MCF 10A (cell line): ENCODE measurements at regions not wholly inside any gene's neighbourhood (a gene's known extent, or its start where the extent isn't known, plus 50 kb on each side); places are given as distances from the start of the nearest gene placed in this dataset.
A peak's percentile ranks its signal among the peaks of the same experiment; 100 is the strongest.
"Not testable (repeated sequence)": the region's sequence is repeated elsewhere in the genome, so short reads cannot be mapped to it uniquely, and the experiment has no call there.

Experiments
- BruUV-seq: library from RNA; stranded (reverse); fragments of 400-500 nt; replicated peaks from 2 replicates; lab custom pipeline; 2021; lab: Mats Ljungman, UMichigan
- CTCF ChIA-PET: fragments of 300-600 bp; sonication (Branson Sonifier 250); formaldehyde crosslinking; extraction: SDS; loops from one replicate; lab custom pipeline; 2021; ENCODE audit warnings: antibody characterized with exemption, inconsistent platforms; lab: Yijun Ruan, JAX
- POLR2A ChIA-PET: fragments of 300-600, 350-650 bp; sonication (Branson Sonifier 250); formaldehyde crosslinking; extraction: SDS; loops from one replicate; lab custom pipeline; 2020; ENCODE audit warnings: antibody characterized with exemption, inconsistent platforms; lab: Yijun Ruan, JAX
- DNase-seq: peaks from one replicate; pipeline ENCODE4 v3.0.0-alpha.2; 2018; ENCODE audit not compliant: unreplicated experiment
- H3K27ac Mint-ChIP-seq: one replicate; pipeline ENCODE4 v1.8.0; 2022; ENCODE audit warnings: mild to moderate bottlenecking, low read depth, mixed read lengths; ENCODE audit not compliant: unreplicated experiment
- H3K27me3 Mint-ChIP-seq: one replicate; pipeline ENCODE4 v1.8.0; 2022; ENCODE audit warnings: mixed read lengths; ENCODE audit not compliant: insufficient read depth, unreplicated experiment
- H3K36me3 Mint-ChIP-seq: one replicate; pipeline ENCODE4 v1.8.0; 2022; ENCODE audit warnings: mild to moderate bottlenecking, moderate library complexity, mixed read lengths; ENCODE audit not compliant: insufficient read depth, unreplicated experiment
- H3K4me1 Mint-ChIP-seq: one replicate; pipeline ENCODE4 v1.8.0; 2022; ENCODE audit warnings: mixed read lengths; ENCODE audit not compliant: insufficient read depth, unreplicated experiment
- H3K4me3 Mint-ChIP-seq: one replicate; pipeline ENCODE4 v1.8.0; 2022; ENCODE audit warnings: mild to moderate bottlenecking, moderate library complexity, mixed read lengths; ENCODE audit not compliant: unreplicated experiment
- H3K9me3 Mint-ChIP-seq: one replicate; pipeline ENCODE4 v1.8.0; 2022; ENCODE audit warnings: mixed read lengths; ENCODE audit not compliant: unreplicated experiment
- CTCF ChIP-seq: fragments of 200-600 bp; IDR thresholded peaks from one replicate; pipeline ENCODE4 v1.8.0; 2022; ENCODE audit warnings: antibody characterized with exemption, mild to moderate bottlenecking; ENCODE audit not compliant: unreplicated experiment
- intact Hi-C: fragments of 100-400 bp; cut with micrococcal nuclease; formaldehyde crosslinking; loops from 2 replicates; pipeline ENCODE4 v1.14.1; 2022

GRCh38 chr15:31609258-31609681 lies 282.6 kb downstream of the KLF13 start:
- POLR2A ChIA-PET, result no interaction called here
- CTCF ChIA-PET, result interaction anchor here (0.7 to 2.4 kb wide), 4 partner anchors 37 to 368 kb away, joined by 3 to 10 read pairs (median 4); no protein-coding TSS in a partner anchor
- peak; percentile 59 for DNase-seq
- intact Hi-C loops, result loop anchor here (10.0 kb wide), 1 partner anchor 704 kb away; the partner anchor contains the start of gene FAN1
- no peak overlapping the region for H3K4me3 Mint-ChIP-seq
- no peaks in the 10 kb centered on the region for H3K27me3 Mint-ChIP-seq
- no peak overlapping the region for H3K27ac Mint-ChIP-seq
- BruUV-seq, result no TSS peak
- peaks cover 45% of the 10 kb centered on the region for H3K4me1 Mint-ChIP-seq
- no peaks in the 10 kb centered on the region for H3K9me3 Mint-ChIP-seq
- no peaks in the 10 kb centered on the region for H3K36me3 Mint-ChIP-seq
- TF ChIP-seq CTCF, result no peak

- intact Hi-C loops, result loop anchor here (10.0 kb wide), 1 partner anchor 705 kb away; the partner anchor contains the start of gene FAN1
- ChIA-PET CTCF (interaction anchor here (0.7 to 2.4 kb wide), 3 partner anchors 38 to 368 kb away, joined by 3 to 10 read pairs (median 4); no protein-coding TSS in a partner anchor), POLR2A (no interaction called here)
- no peaks in the 10 kb centered on the region for H3K27me3 Mint-ChIP-seq
- no TSS peak for BruUV-seq
- no peak overlapping the region for H3K4me3 Mint-ChIP-seq
- H3K27ac Mint-ChIP-seq, result no peak overlapping the region
- H3K9me3 Mint-ChIP-seq, result no peaks in the 10 kb centered on the region
- no peak for DNase-seq
- TF ChIP-seq CTCF, result no peak
- no peaks in the 10 kb centered on the region for H3K36me3 Mint-ChIP-seq
- H3K4me1 Mint-ChIP-seq, result peaks cover 43% of the 10 kb centered on the region
Measured at GRCh38 chr15:31609906-31610305, 283.3 kb downstream of the KLF13 start.

DNA sequence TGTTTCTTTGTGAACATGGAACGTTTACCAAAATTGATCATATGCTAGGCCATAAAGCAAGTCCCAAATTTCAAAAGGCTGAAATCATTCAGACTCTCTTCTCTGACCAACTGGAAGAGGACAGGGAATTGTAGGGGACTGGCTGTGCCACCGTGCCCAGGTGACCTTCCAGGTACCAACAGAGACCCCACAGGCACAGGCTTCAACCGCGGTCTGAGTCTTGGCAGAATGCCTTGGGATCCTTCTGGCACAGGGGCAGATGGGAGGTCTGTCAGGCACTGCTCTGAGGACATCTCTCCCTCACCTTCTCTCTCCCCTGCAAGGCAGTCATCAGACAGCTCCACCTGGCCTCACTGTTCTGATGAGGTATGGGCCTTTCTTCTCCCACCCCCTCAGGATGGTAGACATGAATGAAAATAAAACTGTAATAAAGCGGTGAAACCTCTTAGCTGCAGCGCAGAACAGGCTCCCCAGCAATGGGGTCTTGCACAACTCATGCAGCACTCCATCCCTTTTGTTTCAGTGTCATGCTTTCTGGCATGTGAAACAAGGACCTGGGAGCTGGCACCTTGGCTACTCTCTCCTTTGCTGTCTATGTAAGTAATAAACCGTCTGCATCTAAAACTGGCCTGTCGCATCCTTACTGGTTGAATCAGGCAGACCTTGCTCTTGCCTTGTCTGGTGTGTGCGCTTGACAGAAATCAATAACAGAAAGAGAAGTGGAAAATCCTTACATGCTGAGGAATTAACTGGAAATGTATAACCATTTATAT lies 289.2 kb downstream of the KLF13 start:
- H3K27me3 Mint-ChIP-seq, result no peaks in the 10 kb centered on the region
- H3K4me1 Mint-ChIP-seq, result no peaks in the 10 kb centered on the region
- BruUV-seq, result no TSS peak
- no peak overlapping the region for H3K4me3 Mint-ChIP-seq
- no peak for DNase-seq
- peaks cover 3% of the 10 kb centered on the region for H3K36me3 Mint-ChIP-seq
- no peak for TF ChIP-seq CTCF
- H3K9me3 Mint-ChIP-seq, result no peaks in the 10 kb centered on the region
- no peak overlapping the region for H3K27ac Mint-ChIP-seq
- intact Hi-C loops, result no loop called here
- POLR2A ChIA-PET, result interaction anchor here (0.5 to 1.6 kb wide), 2 partner anchors 10 to 157 kb away, joined by 4 read pairs; no protein-coding TSS in a partner anchor
- CTCF ChIA-PET, result interaction anchor here (0.5 to 0.9 kb wide), 3 partner anchors 141 to 666 kb away, joined by 3 read pairs; no protein-coding TSS in a partner anchor

DNA sequence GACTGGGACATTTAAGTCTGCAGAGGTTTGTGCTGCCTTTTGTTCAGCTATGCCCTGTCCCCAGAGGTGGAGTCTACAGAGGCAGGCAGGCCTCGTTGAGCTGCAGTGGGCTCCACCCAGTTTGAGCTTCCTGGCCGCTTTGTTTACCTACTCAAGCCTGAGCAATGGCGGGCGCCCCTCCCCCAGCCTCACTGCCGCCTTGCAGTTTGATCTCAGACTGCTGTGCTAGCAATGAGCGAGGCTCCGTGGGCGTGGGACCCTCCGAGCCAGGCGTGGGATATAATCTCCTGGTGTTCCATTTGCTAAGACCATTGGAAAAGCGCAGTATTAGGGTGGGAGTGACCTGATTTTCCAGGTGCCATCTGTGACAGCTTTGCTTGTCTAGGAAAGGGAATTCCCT lies 296.7 kb downstream of the KLF13 start:
- H3K36me3 Mint-ChIP-seq, H3K4me1 Mint-ChIP-seq, H3K27ac Mint-ChIP-seq, H3K27me3 Mint-ChIP-seq, DNase-seq, intact Hi-C loops, H3K4me3 Mint-ChIP-seq, BruUV-seq, H3K9me3 Mint-ChIP-seq: not testable (repeated sequence)
- POLR2A ChIA-PET, result interaction anchor here (1.5 kb wide), 1 partner anchor 17 kb away, joined by 6 read pairs; no protein-coding TSS in a partner anchor
- CTCF ChIA-PET, result interaction anchor here (0.6 to 1.1 kb wide), 3 partner anchors 45 to 408 kb away, joined by 3 to 4 read pairs (median 4); no protein-coding TSS in a partner anchor

DNA sequence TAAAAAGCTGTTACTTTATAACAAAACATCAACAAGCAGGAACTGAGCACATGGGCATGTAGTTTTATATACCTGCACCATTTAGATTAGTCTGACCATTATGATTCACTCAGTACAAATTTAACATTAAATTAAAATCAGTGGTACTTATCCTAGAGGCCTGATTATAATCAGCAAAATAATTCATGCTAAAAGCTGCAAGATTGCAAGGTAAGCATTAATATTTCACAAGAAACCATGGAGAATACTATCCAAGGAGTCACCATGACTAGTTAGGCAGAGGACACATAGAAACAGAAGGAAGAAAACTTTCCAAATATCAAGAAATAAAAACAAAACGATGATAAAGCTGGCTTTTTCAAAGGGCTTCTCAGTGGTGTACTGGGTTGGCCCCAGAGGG lies 297.5 kb downstream of the KLF13 start:
- ChIA-PET POLR2A (interaction anchor here (1.5 kb wide), 1 partner anchor 18 kb away, joined by 6 read pairs; no protein-coding TSS in a partner anchor), CTCF (interaction anchor here (0.6 to 1.1 kb wide), 3 partner anchors 46 to 409 kb away, joined by 3 to 4 read pairs (median 4); no protein-coding TSS in a partner anchor)
- H3K4me3 Mint-ChIP-seq, intact Hi-C loops, H3K27ac Mint-ChIP-seq, DNase-seq, H3K4me1 Mint-ChIP-seq, BruUV-seq, H3K9me3 Mint-ChIP-seq, H3K27me3 Mint-ChIP-seq, H3K36me3 Mint-ChIP-seq: not testable (repeated sequence)

DNA sequence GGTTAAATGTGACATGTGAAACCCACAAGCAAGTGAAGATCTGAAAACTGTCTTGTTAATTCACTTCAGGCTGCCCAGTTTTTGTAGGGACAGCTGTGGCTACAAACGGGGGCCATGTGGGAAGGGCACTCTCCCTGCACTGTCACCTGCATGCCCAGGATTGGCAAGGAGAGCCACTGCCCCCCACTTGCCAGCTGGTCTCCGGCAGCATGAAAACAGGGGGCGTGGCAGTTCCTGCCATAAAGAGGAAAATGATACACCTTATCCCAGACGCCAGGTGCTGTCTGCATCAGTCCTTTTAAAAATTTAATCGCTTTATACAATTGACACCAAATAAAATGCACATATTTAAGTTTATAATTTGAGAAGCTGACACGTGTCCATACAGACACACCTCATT lies 309.1 kb downstream of the KLF13 start:
- POLR2A ChIA-PET, result interaction anchor here (2.0 kb wide), 1 partner anchor 30 kb away, joined by 10 read pairs; no protein-coding TSS in a partner anchor
- CTCF ChIA-PET, result interaction anchor here (1.0 to 1.2 kb wide), 2 partner anchors 10 to 342 kb away, joined by 3 read pairs; no protein-coding TSS in a partner anchor
- BruUV-seq, H3K9me3 Mint-ChIP-seq, intact Hi-C loops, H3K4me3 Mint-ChIP-seq, H3K36me3 Mint-ChIP-seq, H3K27ac Mint-ChIP-seq, DNase-seq: not testable (repeated sequence)
- H3K4me1 Mint-ChIP-seq, result peaks cover 11% of the 10 kb centered on the region
- H3K27me3 Mint-ChIP-seq, result peaks cover 10% of the 10 kb centered on the region
